ENCODE measurements at regions not wholly inside any gene's neighbourhood (a gene's known extent, or its start where the extent isn't known, plus 50 kb on each side); places are given as distances from the start of the nearest gene placed in this dataset.

- H3K56ac ChIP-seq (ENCODE audit: insufficient read length, low read depth, low read length) = no peak overlapping the region
Observed at GRCh38 chr6:101003075-101003474, 121.9 kb upstream of the ASCC3 start.

More at GRCh38 chr6:101003075-101003474, 121.9 kb upstream of the ASCC3 start:
- H2BK120ac ChIP-seq (ENCODE audit: low read depth, low read length, poor library complexity, severe bottlenecking) = no peak overlapping the region
- no peak overlapping the region for H3K9ac ChIP-seq (ENCODE audit: extremely low read depth, insufficient read length, low read length)
- H3K27me3 ChIP-seq (ENCODE audit: insufficient read depth, low read length) = no peaks in the 10 kb centered on the region
- no peak for TF ChIP-seq CTCF (conservative IDR thresholded peaks at IDR 0.05)
- H3K27ac Mint-ChIP-seq = no peak overlapping the region
- H2BK15ac ChIP-seq (ENCODE audit: low read depth, low read length) = no peak overlapping the region
- H3K23ac ChIP-seq (ENCODE audit: insufficient read length, low read depth, low read length) = no peak overlapping the region
- no peak overlapping the region for H2AK5ac ChIP-seq (ENCODE audit: insufficient read length, low read length)
- no peak overlapping the region for H3K18ac ChIP-seq (ENCODE audit: insufficient read length, low read depth, low read length)
- DNase-seq = no peak
- no peak overlapping the region for H4K5ac ChIP-seq (ENCODE audit: insufficient read length, low read depth, low read length)
- H3K79me1 ChIP-seq (ENCODE audit: insufficient read depth, low read depth, low read length, poor library complexity, severe bottlenecking) = no peaks in the 10 kb centered on the region
- WGBS (ENCODE audit: extremely low coverage, insufficient read length, low lambda C conversion rate) = no CpG with 5 or more reads among the region's 1 CpG
- no peak overlapping the region for H2BK20ac ChIP-seq (ENCODE audit: low read depth, low read length, poor library complexity, severe bottlenecking)
- no peaks in the 10 kb centered on the region for H4K20me1 ChIP-seq (ENCODE audit: control insufficient read depth, insufficient read depth, insufficient read length)
- no peak overlapping the region for H2BK5ac ChIP-seq (ENCODE audit: insufficient read length, low read length)
- no peaks in the 10 kb centered on the region for H3K9me3 ChIP-seq (ENCODE audit: control insufficient read depth, low read depth, low read length)
- H3K4me1 Mint-ChIP-seq = peaks cover 10 to 11% of the 10 kb centered on the region in 2 experiments
- H3K36me3 Mint-ChIP-seq (ENCODE audit: insufficient read depth in 1 of 3, low read depth in 3 of 3) = 0 out of 7 replicates have a peak, but pooled peaks cover 0 to 4% (median 3%) of the 10 kb centered on the region in 3 experiments
- H3K14ac ChIP-seq (ENCODE audit: insufficient read depth, low read length) = no peak overlapping the region
- no peaks in the 10 kb centered on the region for H3K79me2 ChIP-seq (ENCODE audit: insufficient read depth, low read length)
- no peaks in the 10 kb centered on the region; the same call in 1 of the 2 replicates for H3K4me1 ChIP-seq (ENCODE audit: insufficient read depth, low read length)
- no peak overlapping the region for H4K8ac ChIP-seq (replicated peaks; ENCODE audit: insufficient read length, low read depth, low read length)
- H3K4me3 Mint-ChIP-seq = no peak overlapping the region
- no peak overlapping the region for H3K4ac ChIP-seq (ENCODE audit: low read depth, low read length)
- H3K27ac ChIP-seq (ENCODE audit: insufficient read length, low read depth, low read length) = no peak overlapping the region
- H3K23me2 ChIP-seq (ENCODE audit: insufficient read length, low read depth, low read length, poor library complexity, severe bottlenecking) = no peaks in the 10 kb centered on the region
- peaks cover 2 to 13% of the 10 kb centered on the region in 2 experiments; a peak in 4 of 5 replicates for H3K9me3 Mint-ChIP-seq
- no peak overlapping the region for H3T11ph ChIP-seq (ENCODE audit: low read length)
- no peaks in the 10 kb centered on the region for H3K27me3 Mint-ChIP-seq (ENCODE audit: low read depth)
- H2BK12ac ChIP-seq (ENCODE audit: insufficient read length, low read depth, low read length) = no peak overlapping the region
- H3K4me2 ChIP-seq (ENCODE audit: insufficient read depth, insufficient read length, low read length) = no peak overlapping the region
- H4K91ac ChIP-seq (ENCODE audit: insufficient read length, low read depth, low read length) = no peak overlapping the region
- no peak overlapping the region for H2AFZ ChIP-seq (ENCODE audit: low read length)

Data from H9 (cell line).